ENCODE measurements at regions not wholly inside any gene's neighbourhood (a gene's known extent, or its start where the extent isn't known, plus 50 kb on each side); places are given as distances from the start of the nearest gene placed in this dataset.

- no peak for TF ChIP-seq CTCF (IDR thresholded peaks at IDR 0.05)
- no peak for TF ChIP-seq POLR2A (IDR thresholded peaks at IDR 0.05)
These were observed 1682.8 kb upstream of the LRRTM1 start for GRCh38 chr2:81987370-81987769.

All from breast epithelium (tissue), 3 donors.